SJSA1 (cell line): ENCODE measurements at regions not wholly inside any gene's neighbourhood (a gene's known extent, or its start where the extent isn't known, plus 50 kb on each side); places are given as distances from the start of the nearest gene placed in this dataset.

ENCODE experiments used
- DNase-seq, 2 experiments: peaks; one replicate each; pipeline ENCODE4 v3.0.0-alpha.2; 2015 to 2020; ENCODE audit warnings: low spot score in 2 of 2, low read depth in 1 of 2
- H3K27ac ChIP-seq: fragments of 250-450 bp; sonication (Bioruptor Pico); 2 replicates; pipeline ENCODE4 v1.5.1; 2020; ENCODE audit warnings: mild to moderate bottlenecking, moderate library complexity
- H3K27me3 ChIP-seq: fragments of 250-450 bp; sonication (Bioruptor Pico); replicated peaks from 2 replicates; pipeline ENCODE4 v1.5.1; 2020; ENCODE audit warnings: mild to moderate bottlenecking, moderate library complexity
- H3K36me3 ChIP-seq: fragments of 250-450 bp; sonication (Bioruptor Pico); 2 replicates; pipeline ENCODE4 v1.5.1; 2020; ENCODE audit warnings: mild to moderate bottlenecking
- H3K4me1 ChIP-seq: fragments of 250-450 bp; sonication (Bioruptor Pico); replicated peaks from 2 replicates; pipeline ENCODE4 v1.6.1; 2021; ENCODE audit warnings: mild to moderate bottlenecking
- H3K4me3 ChIP-seq: fragments of 250-450 bp; sonication (Bioruptor Pico); 2 replicates; pipeline ENCODE4 v1.5.1; 2020; ENCODE audit warnings: mild to moderate bottlenecking
- H3K9me3 ChIP-seq: fragments of 250-450 bp; sonication (Bioruptor Pico); replicated peaks from 2 replicates; pipeline ENCODE4 v1.5.1; 2020; ENCODE audit warnings: mild to moderate bottlenecking

GRCh38 chrX:52425775-52426174, 57.0 kb downstream of the XAGE2 start:
- Histone ChIP-seq H3K9me3 (no peaks in the 10 kb centered on the region), H3K36me3 (no peaks in the 10 kb centered on the region), H3K4me1 (peaks cover 34% of the 10 kb centered on the region), H3K27me3 (no peaks in the 10 kb centered on the region), H3K27ac (no peak overlapping the region), H3K4me3 (no peak overlapping the region)
- peak; percentile 7 to 49 for DNase-seq

DNA sequence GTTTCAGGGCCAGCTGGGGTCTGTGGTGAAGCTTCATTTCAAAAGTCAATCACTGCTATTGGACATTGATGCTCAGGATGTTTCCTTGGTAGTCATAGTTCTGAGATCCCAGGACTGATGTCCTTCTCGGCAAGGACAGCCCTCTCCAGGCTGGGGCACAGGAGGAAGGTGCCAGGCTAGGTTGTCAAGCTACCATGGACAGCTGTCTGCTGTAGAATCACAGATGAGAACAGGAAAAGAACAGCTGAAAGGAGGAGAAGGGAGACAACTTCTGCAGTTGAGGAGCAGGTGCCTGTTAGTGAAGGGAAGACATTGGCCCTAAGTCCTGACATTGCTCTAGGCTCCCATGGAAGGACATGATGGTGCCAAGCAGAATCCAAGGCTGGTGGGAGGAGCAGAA, 58.0 kb downstream of the XAGE2 start:
- peaks cover 34% of the 10 kb centered on the region for H3K4me1 ChIP-seq
- no peak overlapping the region for H3K27ac ChIP-seq
- H3K4me3 ChIP-seq: no peak overlapping the region
- no peaks in the 10 kb centered on the region for H3K36me3 ChIP-seq
- H3K27me3 ChIP-seq: no peaks in the 10 kb centered on the region
- DNase-seq: no peak
- no peaks in the 10 kb centered on the region for H3K9me3 ChIP-seq

- DNase-seq: no peak
- Histone ChIP-seq H3K27ac (no peak overlapping the region), H3K4me1 (no peaks in the 10 kb centered on the region), H3K4me3 (no peak overlapping the region), H3K9me3 (no peaks in the 10 kb centered on the region), H3K36me3 (no peaks in the 10 kb centered on the region), H3K27me3 (no peaks in the 10 kb centered on the region)
These were observed 58.4 kb upstream of the XAGE1A start for GRCh38 chrX:52437212-52437611.
